Hepatocyte (in vitro differentiated cells): ENCODE measurements at regions not wholly inside any gene's neighbourhood (a gene's known extent, or its start where the extent isn't known, plus 50 kb on each side); places are given as distances from the start of the nearest gene placed in this dataset.

Experiments used
- EZH2 ChIP-seq: fragments of 200-600 bp; sonication (generic); IDR thresholded peaks from 2 replicates; pipeline ENCODE4 v1.6.1; 2016; ENCODE audit warnings: antibody characterized with exemption, mild to moderate bottlenecking, borderline replicate concordance
- EZH2phosphoT487 ChIP-seq: fragments of 200-600 bp; sonication (generic); IDR thresholded peaks from one replicate; pipeline ENCODE4 v1.6.1; 2018; ENCODE audit warnings: antibody characterized with exemption, mild to moderate bottlenecking, low read depth, moderate library complexity; ENCODE audit not compliant: unreplicated experiment, severe bottlenecking
- TF ChIP-seq, protein P1 (sequence below): fragments of 200-600 bp; sonication (generic); IDR thresholded peaks from 2 replicates; pipeline ENCODE4 v1.5.1; 2016; ENCODE audit warnings: antibody characterized with exemption, mild to moderate bottlenecking; ENCODE audit not compliant: poor library complexity

DNA sequence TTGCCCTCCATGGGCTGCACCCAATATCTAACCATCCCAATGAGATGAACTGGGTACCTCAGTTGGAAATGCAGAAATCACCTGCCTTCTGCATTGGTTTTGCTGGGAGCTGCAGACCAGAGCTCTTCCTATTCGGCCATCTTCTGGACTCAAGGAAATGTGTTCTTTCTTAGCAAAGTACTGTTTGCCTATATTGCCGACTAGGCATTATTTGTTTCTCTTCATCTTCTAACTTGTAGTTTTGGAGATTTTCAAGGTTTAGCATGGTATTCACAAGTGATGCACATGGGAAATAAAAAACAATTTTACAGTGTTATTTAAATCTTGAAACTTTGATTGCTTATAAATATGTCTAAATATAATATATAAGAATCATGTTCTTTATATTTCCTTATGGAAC, 377.8 kb upstream of the POU1F1 start:
- TF ChIP-seq, protein P1, sequence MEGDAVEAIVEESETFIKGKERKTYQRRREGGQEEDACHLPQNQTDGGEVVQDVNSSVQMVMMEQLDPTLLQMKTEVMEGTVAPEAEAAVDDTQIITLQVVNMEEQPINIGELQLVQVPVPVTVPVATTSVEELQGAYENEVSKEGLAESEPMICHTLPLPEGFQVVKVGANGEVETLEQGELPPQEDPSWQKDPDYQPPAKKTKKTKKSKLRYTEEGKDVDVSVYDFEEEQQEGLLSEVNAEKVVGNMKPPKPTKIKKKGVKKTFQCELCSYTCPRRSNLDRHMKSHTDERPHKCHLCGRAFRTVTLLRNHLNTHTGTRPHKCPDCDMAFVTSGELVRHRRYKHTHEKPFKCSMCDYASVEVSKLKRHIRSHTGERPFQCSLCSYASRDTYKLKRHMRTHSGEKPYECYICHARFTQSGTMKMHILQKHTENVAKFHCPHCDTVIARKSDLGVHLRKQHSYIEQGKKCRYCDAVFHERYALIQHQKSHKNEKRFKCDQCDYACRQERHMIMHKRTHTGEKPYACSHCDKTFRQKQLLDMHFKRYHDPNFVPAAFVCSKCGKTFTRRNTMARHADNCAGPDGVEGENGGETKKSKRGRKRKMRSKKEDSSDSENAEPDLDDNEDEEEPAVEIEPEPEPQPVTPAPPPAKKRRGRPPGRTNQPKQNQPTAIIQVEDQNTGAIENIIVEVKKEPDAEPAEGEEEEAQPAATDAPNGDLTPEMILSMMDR = no peak
- TF ChIP-seq EZH2 (no peak), EZH2phosphoT487 (no peak)
